Stomach (tissue), 8 donors: ENCODE measurements at regions not wholly inside any gene's neighbourhood (a gene's known extent, or its start where the extent isn't known, plus 50 kb on each side); places are given as distances from the start of the nearest gene placed in this dataset.

Source experiments
- DNase-seq, 2 donors: peaks; one replicate each; pipeline versions ENCODE4 v3.0.0 to v3.0.0-alpha.2; 2013 to 2019
- H3K27ac ChIP-seq, 5 donors: fragments of 200-600 bp in 4 of 5; sonication (generic) in 4 of 5; one replicate each; pipeline ENCODE4 v1.5.1; 2013 to 2019; ENCODE audit warnings: mild to moderate bottlenecking in 1 of 5, moderate library complexity in 1 of 5
- H3K27me3 ChIP-seq, 3 donors: fragments of 200-600 bp; sonication (generic); one replicate each; pipeline ENCODE4 v1.5.1; 2017 to 2019; ENCODE audit warnings: mixed run types in 1 of 3
- H3K36me3 ChIP-seq, 4 donors: fragments of 200-600 bp; sonication (generic); 1 replicate in 3 of 4; 2 replicates in 1 of 4; pipeline ENCODE4 v1.5.1; 2016 to 2019
- H3K4me1 ChIP-seq, 4 donors: fragments of 200-600 bp; sonication (generic); one replicate each; pipeline ENCODE4 v1.5.1; 2016 to 2019
- H3K4me3 ChIP-seq, 4 donors: fragments of 200-600 bp; sonication (generic) in 3 of 4; one replicate each; pipeline ENCODE4 v1.5.1; 2016 to 2019; ENCODE audit warnings: mild to moderate bottlenecking in 1 of 4
- H3K9me3 ChIP-seq, 4 donors: fragments of 200-600 bp; sonication (generic); one replicate each; pipeline ENCODE4 v1.5.1; 2016 to 2019
- EP300 ChIP-seq: sonication (generic); formaldehyde crosslinking; IDR thresholded peaks from one replicate; pipeline ENCODE4 v1.6.1; 2017; ENCODE audit warnings: antibody characterized with exemption
- POLR2A ChIP-seq, 4 donors: fragments of 450-650 bp; IDR thresholded peaks; one replicate each; pipeline ENCODE4 v1.6.1; 2016; ENCODE audit warnings: antibody characterized with exemption in 4 of 4, control low read depth in 2 of 4, mild to moderate bottlenecking in 1 of 4, moderate library complexity in 1 of 4
- POLR2AphosphoS5 ChIP-seq, 3 donors: sonication (generic); formaldehyde crosslinking; IDR thresholded peaks; one replicate each; pipeline ENCODE4 v1.6.1; 2016; ENCODE audit warnings: antibody characterized with exemption in 3 of 3
- WGBS, 5 donors: extraction: QIAGEN DNeasy Blood & Tissue Kit in 3 of 5; methylation state at CpG; one replicate each; pipeline versions ENCODE4 v1.1.5 to v1.1.7; 2013 to 2018; 5-methylcytosine and 5-hydroxymethylcytosine counted together
- intact Hi-C: fragments of 100-400 bp; cut with DNase I; formaldehyde crosslinking; loops from one replicate; pipeline ENCODE4 v1.15.1; 2023; ENCODE audit warnings: low total_unique reads
- TF ChIP-seq, protein P1 (sequence below), 7 experiments: fragments of 450-650 bp in 4 of 7; fragments of 200-600 bp in 3 of 7; sonication (generic) in 3 of 7; IDR thresholded peaks; one replicate each; pipeline ENCODE4 v1.5.1; 2016 to 2019; ENCODE audit warnings: antibody characterized with exemption in 7 of 7, control low read depth in 2 of 7, mild to moderate bottlenecking in 1 of 7
- donor health status: healthy with polysubstance abuse.
- donor health status: Bipolar disorder and iron deficiency.
- donor health status: healthy.

- no peak overlapping the region for H3K4me3 ChIP-seq
- H3K4me1 ChIP-seq: no peaks in the 10 kb centered on the region
- TF ChIP-seq, protein P1, sequence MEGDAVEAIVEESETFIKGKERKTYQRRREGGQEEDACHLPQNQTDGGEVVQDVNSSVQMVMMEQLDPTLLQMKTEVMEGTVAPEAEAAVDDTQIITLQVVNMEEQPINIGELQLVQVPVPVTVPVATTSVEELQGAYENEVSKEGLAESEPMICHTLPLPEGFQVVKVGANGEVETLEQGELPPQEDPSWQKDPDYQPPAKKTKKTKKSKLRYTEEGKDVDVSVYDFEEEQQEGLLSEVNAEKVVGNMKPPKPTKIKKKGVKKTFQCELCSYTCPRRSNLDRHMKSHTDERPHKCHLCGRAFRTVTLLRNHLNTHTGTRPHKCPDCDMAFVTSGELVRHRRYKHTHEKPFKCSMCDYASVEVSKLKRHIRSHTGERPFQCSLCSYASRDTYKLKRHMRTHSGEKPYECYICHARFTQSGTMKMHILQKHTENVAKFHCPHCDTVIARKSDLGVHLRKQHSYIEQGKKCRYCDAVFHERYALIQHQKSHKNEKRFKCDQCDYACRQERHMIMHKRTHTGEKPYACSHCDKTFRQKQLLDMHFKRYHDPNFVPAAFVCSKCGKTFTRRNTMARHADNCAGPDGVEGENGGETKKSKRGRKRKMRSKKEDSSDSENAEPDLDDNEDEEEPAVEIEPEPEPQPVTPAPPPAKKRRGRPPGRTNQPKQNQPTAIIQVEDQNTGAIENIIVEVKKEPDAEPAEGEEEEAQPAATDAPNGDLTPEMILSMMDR (IDR thresholded peaks at IDR 0.05): no peak
- TF ChIP-seq EP300 (no peak), POLR2AphosphoS5 (IDR thresholded peaks at IDR 0.05) (no peak), POLR2A (IDR thresholded peaks at IDR 0.05) (no peak)
- 68 to 85% (median 76%) methylated on average over 3 of the region's 3 CpGs for WGBS, 5 donors
- no peak overlapping the region for H3K27ac ChIP-seq
- no peaks in the 10 kb centered on the region for H3K27me3 ChIP-seq
- intact Hi-C loops: no loop called here
- no peaks in the 10 kb centered on the region for H3K36me3 ChIP-seq
- no peak for DNase-seq
- peaks cover 0 to 4% (median 0%) of the 10 kb centered on the region in 4 donors for H3K9me3 ChIP-seq
Observed at GRCh38 chr7:49151146-49151545, 226.8 kb downstream of the CDC14C start.

GRCh38 chr7:49158321-49158720 lies 234.0 kb downstream of the CDC14C start:
- 30 to 53% (median 48%) methylated on average over 2 of the region's 2 CpGs for WGBS, 5 donors
- Histone ChIP-seq H3K4me3 (no peak overlapping the region), H3K4me1 (no peaks in the 10 kb centered on the region), H3K36me3 (no peaks in the 10 kb centered on the region), H3K27me3 (no peaks in the 10 kb centered on the region), H3K9me3 (no peaks in the 10 kb centered on the region), H3K27ac (no peak overlapping the region)
- no peak for TF ChIP-seq POLR2A (IDR thresholded peaks at IDR 0.05)
- no peak for TF ChIP-seq POLR2AphosphoS5 (IDR thresholded peaks at IDR 0.05)
- TF ChIP-seq, protein P1 (IDR thresholded peaks at IDR 0.05): no peak
- no peak for TF ChIP-seq EP300
- intact Hi-C loops: no loop called here
- DNase-seq: no peak

- TF ChIP-seq EP300: no peak
- TF ChIP-seq POLR2AphosphoS5 (IDR thresholded peaks at IDR 0.05): no peak
- TF ChIP-seq POLR2A (IDR thresholded peaks at IDR 0.05): no peak
- TF ChIP-seq, protein P1 (IDR thresholded peaks at IDR 0.05): no peak
- intact Hi-C loops: no loop called here
- H3K27me3 ChIP-seq: no peaks in the 10 kb centered on the region
- no peaks in the 10 kb centered on the region for H3K9me3 ChIP-seq
- no peaks in the 10 kb centered on the region for H3K4me1 ChIP-seq
- no peak for DNase-seq
- H3K36me3 ChIP-seq: no peaks in the 10 kb centered on the region
- WGBS, 5 donors: 26 to 56% (median 49%) methylated on average over 4 of the region's 4 CpGs
- no peak overlapping the region for H3K27ac ChIP-seq
- no peak overlapping the region for H3K4me3 ChIP-seq
Observed at GRCh38 chr7:49159536-49159935, 235.2 kb downstream of the CDC14C start.

DNA sequence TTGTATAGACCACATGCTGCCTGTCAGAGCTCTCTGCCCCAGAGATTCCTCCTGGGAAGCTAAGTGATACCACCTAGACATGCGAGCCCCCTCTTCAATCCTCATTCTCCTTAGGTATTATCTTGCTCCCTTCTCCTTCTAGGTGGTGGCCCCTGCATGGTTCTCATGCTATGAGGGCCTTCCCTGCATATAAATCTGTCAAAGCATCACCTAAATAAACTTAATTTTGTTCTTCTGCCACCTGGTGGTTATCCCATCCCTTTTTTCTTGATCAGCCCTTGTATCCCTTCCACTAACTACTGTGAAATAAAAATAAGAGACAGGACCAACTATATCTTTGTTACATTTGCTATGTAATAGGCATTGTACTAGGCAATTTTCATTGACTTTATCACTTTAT lies 242.1 kb downstream of the CDC14C start:
- Histone ChIP-seq H3K27ac (no peak overlapping the region), H3K9me3 (no peaks in the 10 kb centered on the region), H3K4me3 (no peak overlapping the region), H3K36me3 (no peaks in the 10 kb centered on the region), H3K4me1 (no peaks in the 10 kb centered on the region), H3K27me3 (no peaks in the 10 kb centered on the region)
- DNase-seq: no peak
- intact Hi-C loops: no loop called here
- TF ChIP-seq POLR2A (IDR thresholded peaks at IDR 0.05) (no peak), POLR2AphosphoS5 (IDR thresholded peaks at IDR 0.05) (no peak), EP300 (no peak)
- TF ChIP-seq, protein P1 (IDR thresholded peaks at IDR 0.05): no peak
- 60 to 89% (median 85%) methylated on average over 1 of the region's 1 CpG for WGBS, 5 donors
